Fibroblast of lung (primary cell): ENCODE measurements at regions not wholly inside any gene's neighbourhood (a gene's known extent, or its start where the extent isn't known, plus 50 kb on each side); places are given as distances from the start of the nearest gene placed in this dataset.
"Not testable (repeated sequence)": the region's sequence is repeated elsewhere in the genome, so short reads cannot be mapped to it uniquely, and the experiment has no call there.

Source experiments
- DNase-seq, 2 donors: peaks; one replicate each; pipeline versions ENCODE4 v3.0.0 to v3.0.0-alpha.2; 2010; ENCODE audit warnings: low read depth in 2 of 2
- H2AFZ ChIP-seq: 2 replicates; pipeline ENCODE4 v1.5.1; 2012; ENCODE audit warnings: low read length, control low read depth, inconsistent platforms
- H3K27ac ChIP-seq: 2 replicates; pipeline ENCODE4 v1.5.1; 2011; ENCODE audit warnings: low read length, control low read depth; ENCODE audit not compliant: insufficient read depth
- H3K27me3 ChIP-seq: 2 replicates; pipeline ENCODE4 v1.5.1; 2011; ENCODE audit warnings: mild to moderate bottlenecking, low read length; ENCODE audit not compliant: control insufficient read depth, insufficient read depth
- H3K36me3 ChIP-seq: 2 replicates; pipeline ENCODE4 v1.5.1; 2011; ENCODE audit warnings: low read length; ENCODE audit not compliant: control insufficient read depth, insufficient read depth
- H3K4me1 ChIP-seq: 2 replicates; pipeline ENCODE4 v1.5.1; 2011; ENCODE audit warnings: low read length; ENCODE audit not compliant: control insufficient read depth, insufficient read depth; ENCODE audit errors: extremely low read depth
- H3K4me2 ChIP-seq: 2 replicates; pipeline ENCODE4 v1.5.1; 2011; ENCODE audit warnings: low read length, control low read depth; ENCODE audit not compliant: insufficient read depth; ENCODE audit errors: extremely low read depth
- H3K4me3 ChIP-seq, 4 experiments: fragments of 200-600 bp in 1 of 4; sonication (generic) in 1 of 4; replicated peaks in 1 of 4; 2 replicates each; pipeline ENCODE4 v1.5.1; 2011 to 2016; ENCODE audit warnings: low read length in 4 of 4, low read depth in 3 of 4, mild to moderate bottlenecking in 3 of 4, control low read depth in 2 of 4, inconsistent platforms in 1 of 4, mixed read lengths in 1 of 4; ENCODE audit not compliant: insufficient read depth in 1 of 4; ENCODE audit errors: control extremely low read depth in 1 of 4
- H3K79me2 ChIP-seq: 2 replicates; pipeline ENCODE4 v1.5.1; 2012; ENCODE audit warnings: mild to moderate bottlenecking, low read length, inconsistent platforms; ENCODE audit not compliant: control insufficient read depth, insufficient read depth
- H3K9ac ChIP-seq: 2 replicates; pipeline ENCODE4 v1.5.1; 2011; ENCODE audit warnings: mild to moderate bottlenecking, low read length, control low read depth; ENCODE audit not compliant: insufficient read depth
- H3K9me3 ChIP-seq: 2 replicates; pipeline ENCODE4 v1.5.1; 2012; ENCODE audit warnings: low read depth, low read length; ENCODE audit not compliant: control insufficient read depth, insufficient read depth
- H4K20me1 ChIP-seq: 2 replicates; pipeline ENCODE4 v1.5.1; 2011; ENCODE audit warnings: low read length; ENCODE audit not compliant: control insufficient read depth, insufficient read depth; ENCODE audit errors: extremely low read depth
- CTCF ChIP-seq, 2 donors: IDR thresholded peaks in 1 of 2; conservative IDR thresholded peaks in 1 of 2; 1 replicate in 1 of 2; 2 replicates in 1 of 2; pipeline ENCODE4 v1.5.1; 2011 to 2012; ENCODE audit warnings: low read length in 2 of 2, control low read depth in 1 of 2, inconsistent platforms in 1 of 2, low read depth in 1 of 2, mild to moderate bottlenecking in 1 of 2
- EZH2 ChIP-seq: IDR thresholded peaks from 2 replicates; pipeline ENCODE4 v1.5.1; 2012; ENCODE audit warnings: low read length, control low read depth, mild to moderate bottlenecking; ENCODE audit errors: missing control alignments

- Histone ChIP-seq H3K36me3 (no peaks in the 10 kb centered on the region), H2AFZ (no peak overlapping the region), H3K9ac (no peak overlapping the region), H3K9me3 (no peaks in the 10 kb centered on the region), H3K27ac (no peak overlapping the region), H3K4me2 (no peak overlapping the region), H4K20me1 (no peaks in the 10 kb centered on the region), H3K27me3 (no peaks in the 10 kb centered on the region), H3K4me1 (no peaks in the 10 kb centered on the region), H3K79me2 (no peaks in the 10 kb centered on the region), H3K4me3 (no peak overlapping the region)
- no peak for TF ChIP-seq CTCF (conservative IDR thresholded peaks at IDR 0.05 in 1 of 2, IDR thresholded peaks at IDR 0.05 in 1 of 2; ENCODE audit: low read depth in 1 of 2, low read length in 2 of 2)
- no peak for TF ChIP-seq EZH2
- no peak for DNase-seq
Measured at GRCh38 chr19:41511628-41512027, 64.3 kb upstream of the CEACAM21 start.

GRCh38 chr19:41515015-41515652 is 60.8 kb upstream of the CEACAM21 start:
- H3K36me3 ChIP-seq: no peaks in the 10 kb centered on the region
- no peaks in the 10 kb centered on the region for H3K79me2 ChIP-seq
- H3K27ac ChIP-seq: no peak overlapping the region
- no peak overlapping the region for H3K4me3 ChIP-seq
- peaks cover 2% of the 10 kb centered on the region for H3K27me3 ChIP-seq
- no peak overlapping the region for H3K4me2 ChIP-seq
- H3K9me3 ChIP-seq: no peaks in the 10 kb centered on the region
- no peak overlapping the region for H2AFZ ChIP-seq
- TF ChIP-seq EZH2: no peak
- no peak for TF ChIP-seq CTCF (conservative IDR thresholded peaks at IDR 0.05 in 1 of 2, IDR thresholded peaks at IDR 0.05 in 1 of 2; ENCODE audit: low read depth in 1 of 2, low read length in 2 of 2)
- no peak for DNase-seq
- no peaks in the 10 kb centered on the region for H3K4me1 ChIP-seq
- no peaks in the 10 kb centered on the region for H4K20me1 ChIP-seq
- no peak overlapping the region for H3K9ac ChIP-seq

- DNase-seq, H3K36me3 ChIP-seq, H3K4me3 ChIP-seq, H3K9ac ChIP-seq, H3K9me3 ChIP-seq, H4K20me1 ChIP-seq, H3K27ac ChIP-seq, H3K4me2 ChIP-seq, H3K79me2 ChIP-seq, H3K4me1 ChIP-seq, H2AFZ ChIP-seq, H3K27me3 ChIP-seq: not testable (repeated sequence)
- TF ChIP-seq EZH2: peak; percentile 30
Measured at GRCh38 chr19:41516292-41517171, 59.4 kb upstream of the CEACAM21 start.
